ENCODE measurements at regions not wholly inside any gene's neighbourhood (a gene's known extent, or its start where the extent isn't known, plus 50 kb on each side); places are given as distances from the start of the nearest gene placed in this dataset.

DNA sequence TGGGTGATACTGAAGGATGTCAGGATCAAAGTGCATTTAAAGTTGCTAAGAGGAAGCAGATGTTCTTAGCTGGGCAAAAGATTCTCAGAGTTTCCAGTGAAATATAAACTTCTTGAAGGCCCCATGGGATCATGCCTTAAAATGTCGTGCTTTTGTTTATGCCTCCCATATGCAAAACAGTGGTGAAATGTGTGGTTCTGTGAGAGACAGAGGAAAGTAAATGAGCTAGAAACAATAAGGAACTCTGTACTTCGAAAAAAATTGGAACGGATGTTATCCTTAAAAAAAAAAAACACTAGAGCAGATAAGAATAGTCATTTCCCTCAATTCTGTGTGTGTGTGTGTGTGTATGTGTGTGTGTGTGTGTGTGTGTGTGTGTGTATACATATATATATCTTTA, 497.0 kb upstream of the TBL1XR1 start:
- H3K36me3 ChIP-seq (replicated peaks in 1 of 2; ENCODE audit: control insufficient read depth in 1 of 2, insufficient read depth in 2 of 2, low read length in 2 of 2) = no peaks in the 10 kb centered on the region
- no peaks in the 10 kb centered on the region for H3K79me2 ChIP-seq (ENCODE audit: insufficient read depth, low read length)
- no peak overlapping the region for H3K27ac ChIP-seq (ENCODE audit: extremely low read length, insufficient read depth, low read length)
- WGBS (ENCODE audit: low lambda C conversion rate) = 4% methylated on average over 3 of the region's 3 CpGs
- no peak for TF ChIP-seq SRSF9 (IDR thresholded peaks at IDR 0.05; ENCODE audit: borderline replicate concordance, insufficient read depth, low read depth, low read length, poor library complexity, severe bottlenecking)
- TF ChIP-seq ETV5 (CRISPR knock-in tag; IDR thresholded peaks at IDR 0.05; ENCODE audit: borderline replicate concordance) = no peak
- TF ChIP-seq, protein P1, sequence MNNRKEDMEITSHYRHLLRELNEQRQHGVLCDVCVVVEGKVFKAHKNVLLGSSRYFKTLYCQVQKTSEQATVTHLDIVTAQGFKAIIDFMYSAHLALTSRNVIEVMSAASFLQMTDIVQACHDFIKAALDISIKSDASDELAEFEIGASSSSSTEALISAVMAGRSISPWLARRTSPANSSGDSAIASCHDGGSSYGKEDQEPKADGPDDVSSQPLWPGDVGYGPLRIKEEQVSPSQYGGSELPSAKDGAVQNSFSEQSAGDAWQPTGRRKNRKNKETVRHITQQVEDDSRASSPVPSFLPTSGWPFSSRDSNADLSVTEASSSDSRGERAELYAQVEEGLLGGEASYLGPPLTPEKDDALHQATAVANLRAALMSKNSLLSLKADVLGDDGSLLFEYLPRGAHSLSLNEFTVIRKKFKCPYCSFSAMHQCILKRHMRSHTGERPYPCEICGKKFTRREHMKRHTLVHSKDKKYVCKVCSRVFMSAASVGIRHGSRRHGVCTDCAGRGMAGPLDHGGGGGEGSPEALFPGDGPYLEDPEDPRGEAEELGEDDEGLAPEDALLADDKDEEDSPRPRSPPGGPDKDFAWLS (CRISPR knock-in tag; IDR thresholded peaks at IDR 0.05; ENCODE audit: borderline replicate concordance) = no peak
- TF ChIP-seq FOSL1 (CRISPR knock-in tag; IDR thresholded peaks at IDR 0.05; ENCODE audit: borderline replicate concordance) = no peak
- TF ChIP-seq PLRG1 (conservative IDR thresholded peaks at IDR 0.05) = no peak
- TF ChIP-seq ZFP41 (CRISPR knock-in tag; IDR thresholded peaks at IDR 0.05; ENCODE audit: borderline replicate concordance) = no peak
- TF ChIP-seq REXO4 (CRISPR knock-in tag; IDR thresholded peaks at IDR 0.05; ENCODE audit: borderline replicate concordance) = no peak
- no peak for TF ChIP-seq ZNF282 (IDR thresholded peaks at IDR 0.05; ENCODE audit: partially characterized antibody)
- TF ChIP-seq ZFYVE20 (CRISPR knock-in tag; IDR thresholded peaks at IDR 0.05; ENCODE audit: borderline replicate concordance, low read depth) = no peak
- TF ChIP-seq, protein P2, sequence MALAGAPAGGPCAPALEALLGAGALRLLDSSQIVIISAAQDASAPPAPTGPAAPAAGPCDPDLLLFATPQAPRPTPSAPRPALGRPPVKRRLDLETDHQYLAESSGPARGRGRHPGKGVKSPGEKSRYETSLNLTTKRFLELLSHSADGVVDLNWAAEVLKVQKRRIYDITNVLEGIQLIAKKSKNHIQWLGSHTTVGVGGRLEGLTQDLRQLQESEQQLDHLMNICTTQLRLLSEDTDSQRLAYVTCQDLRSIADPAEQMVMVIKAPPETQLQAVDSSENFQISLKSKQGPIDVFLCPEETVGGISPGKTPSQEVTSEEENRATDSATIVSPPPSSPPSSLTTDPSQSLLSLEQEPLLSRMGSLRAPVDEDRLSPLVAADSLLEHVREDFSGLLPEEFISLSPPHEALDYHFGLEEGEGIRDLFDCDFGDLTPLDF (CRISPR knock-in tag; IDR thresholded peaks at IDR 0.05) = no peak
- ChIA-PET POLR2A (no interaction called here), CTCF (ENCODE audit: low intra/inter-chr PET ratio, low total read pairs) (no interaction called here)
- intact Hi-C loops (cut with micrococcal nuclease; ENCODE audit: unreplicated experiment) = no loop called here
- ATAC-seq = no peak
- in situ Hi-C loops (cut with HindIII; ENCODE audit: extremely low pct_ligation_motif_present, low pct_unique_long_range_greater_than_20kb) = no loop called here
- DNase-seq (ENCODE audit: low spot score) = no peak
- H3K4me2 ChIP-seq (ENCODE audit: low read depth, low read length) = no peak overlapping the region
- no peak overlapping the region for H2AFZ ChIP-seq (ENCODE audit: low read length)
- H3K4me1 ChIP-seq (ENCODE audit: insufficient read depth, low read length) = no peaks in the 10 kb centered on the region
- no peak overlapping the region for H3K4me3 ChIP-seq (replicated peaks in 1 of 3; ENCODE audit: insufficient read depth in 1 of 3, low read depth in 2 of 3, low read length in 3 of 3)
- no peaks in the 10 kb centered on the region for H4K20me1 ChIP-seq (ENCODE audit: insufficient read depth, low read length)
- H3K9me3 ChIP-seq (ENCODE audit: low read length) = no peaks in the 10 kb centered on the region
- no peak overlapping the region for H3K9ac ChIP-seq (ENCODE audit: insufficient read depth, low read depth, low read length)
- FAIRE-seq = no peak
- H3K27me3 ChIP-seq (ENCODE audit: control insufficient read depth in 1 of 2, insufficient read depth in 2 of 2, low read length in 2 of 2) = no peaks in the 10 kb centered on the region; a peak in 1 of 5 replicates
- no TSS peak for BruUV-seq (replicated peaks)
